ENCODE measurements at regions not wholly inside any gene's neighbourhood (a gene's known extent, or its start where the extent isn't known, plus 50 kb on each side); places are given as distances from the start of the nearest gene placed in this dataset.

DNA sequence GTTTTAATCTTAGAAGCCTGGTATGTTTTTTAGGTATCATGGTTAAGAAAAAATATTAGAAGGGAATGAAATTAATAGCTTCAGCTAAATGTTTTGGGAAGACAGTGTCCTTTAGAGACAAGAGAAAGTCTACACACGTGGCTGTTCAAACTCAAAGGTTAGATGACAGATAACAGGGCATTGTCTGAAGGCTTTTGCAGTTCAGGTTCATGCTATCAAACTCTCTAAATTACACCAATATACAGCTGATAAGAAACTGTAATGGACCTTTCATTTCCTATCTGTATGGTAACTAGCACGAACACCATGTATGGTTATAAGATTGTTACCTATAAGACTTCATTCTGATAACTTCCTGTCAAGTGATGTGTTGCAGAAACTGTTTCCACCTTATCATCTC, 240.6 kb upstream of the MEF2C start:
- TF ChIP-seq, protein P1, sequence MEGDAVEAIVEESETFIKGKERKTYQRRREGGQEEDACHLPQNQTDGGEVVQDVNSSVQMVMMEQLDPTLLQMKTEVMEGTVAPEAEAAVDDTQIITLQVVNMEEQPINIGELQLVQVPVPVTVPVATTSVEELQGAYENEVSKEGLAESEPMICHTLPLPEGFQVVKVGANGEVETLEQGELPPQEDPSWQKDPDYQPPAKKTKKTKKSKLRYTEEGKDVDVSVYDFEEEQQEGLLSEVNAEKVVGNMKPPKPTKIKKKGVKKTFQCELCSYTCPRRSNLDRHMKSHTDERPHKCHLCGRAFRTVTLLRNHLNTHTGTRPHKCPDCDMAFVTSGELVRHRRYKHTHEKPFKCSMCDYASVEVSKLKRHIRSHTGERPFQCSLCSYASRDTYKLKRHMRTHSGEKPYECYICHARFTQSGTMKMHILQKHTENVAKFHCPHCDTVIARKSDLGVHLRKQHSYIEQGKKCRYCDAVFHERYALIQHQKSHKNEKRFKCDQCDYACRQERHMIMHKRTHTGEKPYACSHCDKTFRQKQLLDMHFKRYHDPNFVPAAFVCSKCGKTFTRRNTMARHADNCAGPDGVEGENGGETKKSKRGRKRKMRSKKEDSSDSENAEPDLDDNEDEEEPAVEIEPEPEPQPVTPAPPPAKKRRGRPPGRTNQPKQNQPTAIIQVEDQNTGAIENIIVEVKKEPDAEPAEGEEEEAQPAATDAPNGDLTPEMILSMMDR (IDR thresholded peaks at IDR 0.05; ENCODE audit: poor library complexity), result no peak
- TF ChIP-seq EZH2 (IDR thresholded peaks at IDR 0.05; ENCODE audit: borderline replicate concordance) (no peak), EZH2phosphoT487 (IDR thresholded peaks at IDR 0.05; ENCODE audit: low read depth, severe bottlenecking, unreplicated experiment) (no peak)
